Cardiac muscle cell (in vitro differentiated cells and primary cell): ENCODE measurements at regions not wholly inside any gene's neighbourhood (a gene's known extent, or its start where the extent isn't known, plus 50 kb on each side); places are given as distances from the start of the nearest gene placed in this dataset.

Experiments
- DNase-seq, 2 donors: peaks; one replicate each; pipeline versions ENCODE4 v3.0.0 to v3.0.0-alpha.2; 2010 to 2017; ENCODE audit warnings: low read depth in 1 of 2, low spot score in 1 of 2
- H3K27ac ChIP-seq: fragments of 200-600 bp; sonication (generic); 2 replicates; pipeline ENCODE4 v1.5.1; 2016
- H3K27me3 ChIP-seq: fragments of 200-600 bp; sonication (generic); 2 replicates; pipeline ENCODE4 v1.6.0; 2016; ENCODE audit warnings: control low read depth
- H3K36me3 ChIP-seq: fragments of 200-600 bp; sonication (generic); 2 replicates; pipeline ENCODE4 v1.5.1; 2016; ENCODE audit warnings: control low read depth
- H3K4me1 ChIP-seq: fragments of 200-600 bp; sonication (generic); 2 replicates; pipeline ENCODE4 v1.8.1; 2017; ENCODE audit warnings: low read depth, mild to moderate bottlenecking, mixed run types
- H3K4me3 ChIP-seq: fragments of 200-600 bp; sonication (generic); 2 replicates; pipeline ENCODE4 v1.5.1; 2016; ENCODE audit warnings: mild to moderate bottlenecking
- H3K9me3 ChIP-seq: fragments of 200-600 bp; sonication (generic); 2 replicates; pipeline ENCODE4 v1.5.1; 2017; ENCODE audit warnings: low read depth, mild to moderate bottlenecking, control low read depth
- TF ChIP-seq, protein P1 (sequence below): IDR thresholded peaks from 2 replicates; pipeline ENCODE4 v1.5.1; 2012; ENCODE audit warnings: low read depth, mild to moderate bottlenecking, low read length

DNA sequence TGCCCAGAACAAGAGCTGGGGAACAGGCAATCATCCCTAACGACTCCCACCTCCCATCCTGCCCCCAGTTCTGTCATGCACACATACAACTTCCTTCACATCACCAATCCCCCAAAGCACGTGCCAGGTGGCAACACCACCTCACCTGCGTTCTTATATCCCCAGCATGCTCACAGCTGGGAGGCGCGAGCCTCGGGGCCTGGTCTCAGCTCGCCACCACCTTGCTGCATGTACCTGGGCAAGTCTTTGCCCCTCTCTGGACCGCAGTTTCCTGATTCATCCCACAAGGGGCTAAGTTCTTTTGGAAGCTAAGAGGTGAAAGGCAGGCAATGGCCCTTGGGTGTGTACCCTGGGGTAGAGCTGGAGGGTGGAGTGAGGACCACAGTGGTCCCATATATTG, 119.2 kb upstream of the PJA1 start:
- Histone ChIP-seq H3K27me3 (no peaks in the 10 kb centered on the region), H3K4me1 (peaks cover 11% of the 10 kb centered on the region), H3K4me3 (no peak overlapping the region), H3K27ac (no peak overlapping the region), H3K36me3 (no peaks in the 10 kb centered on the region), H3K9me3 (no peaks in the 10 kb centered on the region)
- TF ChIP-seq, protein P1, sequence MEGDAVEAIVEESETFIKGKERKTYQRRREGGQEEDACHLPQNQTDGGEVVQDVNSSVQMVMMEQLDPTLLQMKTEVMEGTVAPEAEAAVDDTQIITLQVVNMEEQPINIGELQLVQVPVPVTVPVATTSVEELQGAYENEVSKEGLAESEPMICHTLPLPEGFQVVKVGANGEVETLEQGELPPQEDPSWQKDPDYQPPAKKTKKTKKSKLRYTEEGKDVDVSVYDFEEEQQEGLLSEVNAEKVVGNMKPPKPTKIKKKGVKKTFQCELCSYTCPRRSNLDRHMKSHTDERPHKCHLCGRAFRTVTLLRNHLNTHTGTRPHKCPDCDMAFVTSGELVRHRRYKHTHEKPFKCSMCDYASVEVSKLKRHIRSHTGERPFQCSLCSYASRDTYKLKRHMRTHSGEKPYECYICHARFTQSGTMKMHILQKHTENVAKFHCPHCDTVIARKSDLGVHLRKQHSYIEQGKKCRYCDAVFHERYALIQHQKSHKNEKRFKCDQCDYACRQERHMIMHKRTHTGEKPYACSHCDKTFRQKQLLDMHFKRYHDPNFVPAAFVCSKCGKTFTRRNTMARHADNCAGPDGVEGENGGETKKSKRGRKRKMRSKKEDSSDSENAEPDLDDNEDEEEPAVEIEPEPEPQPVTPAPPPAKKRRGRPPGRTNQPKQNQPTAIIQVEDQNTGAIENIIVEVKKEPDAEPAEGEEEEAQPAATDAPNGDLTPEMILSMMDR: no peak
- DNase-seq: no peak

DNA sequence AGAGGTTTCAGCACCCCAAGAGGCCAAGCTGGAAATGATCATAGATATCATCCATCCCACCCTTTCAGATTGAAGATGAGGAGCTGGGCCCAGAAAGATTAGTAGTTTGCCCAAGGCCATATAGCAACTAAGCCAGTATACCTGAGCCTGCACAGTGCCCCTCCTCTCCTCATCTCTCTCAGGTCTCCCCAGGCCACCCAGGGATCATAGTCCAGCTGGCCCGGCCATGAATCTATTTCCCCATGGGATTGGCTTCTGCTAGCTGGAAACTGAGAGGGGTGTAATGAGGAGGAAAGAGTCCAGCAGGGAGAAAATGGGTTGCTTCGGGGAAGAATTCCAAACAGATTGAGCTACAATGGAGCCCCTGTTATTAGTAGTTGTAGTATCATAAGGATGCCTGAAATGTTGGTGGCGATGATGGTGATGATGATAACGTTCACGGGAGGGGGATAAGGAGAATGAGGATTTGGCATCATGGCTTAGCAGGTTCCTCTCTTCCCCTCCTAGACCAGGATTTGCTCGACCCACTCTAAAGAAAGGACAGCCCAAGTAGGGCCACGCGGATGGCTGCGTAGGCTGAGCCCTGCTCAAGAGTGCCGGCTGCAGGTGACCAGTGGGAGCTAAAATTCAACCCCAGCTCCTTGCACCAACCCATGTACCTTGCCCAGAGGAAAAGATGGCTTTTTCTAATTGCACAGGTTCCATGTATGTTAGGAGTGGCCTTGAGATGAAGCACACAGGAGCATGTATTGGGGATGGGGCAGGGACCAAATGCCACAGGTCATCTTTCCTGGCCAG, 117.8 kb upstream of the PJA1 start:
- Histone ChIP-seq H3K27me3 (no peaks in the 10 kb centered on the region), H3K36me3 (no peaks in the 10 kb centered on the region), H3K4me3 (no peak overlapping the region), H3K4me1 (peaks cover 18% of the 10 kb centered on the region), H3K27ac (no peak overlapping the region), H3K9me3 (no peaks in the 10 kb centered on the region)
- TF ChIP-seq, protein P1: no peak
- no peak for DNase-seq

DNA sequence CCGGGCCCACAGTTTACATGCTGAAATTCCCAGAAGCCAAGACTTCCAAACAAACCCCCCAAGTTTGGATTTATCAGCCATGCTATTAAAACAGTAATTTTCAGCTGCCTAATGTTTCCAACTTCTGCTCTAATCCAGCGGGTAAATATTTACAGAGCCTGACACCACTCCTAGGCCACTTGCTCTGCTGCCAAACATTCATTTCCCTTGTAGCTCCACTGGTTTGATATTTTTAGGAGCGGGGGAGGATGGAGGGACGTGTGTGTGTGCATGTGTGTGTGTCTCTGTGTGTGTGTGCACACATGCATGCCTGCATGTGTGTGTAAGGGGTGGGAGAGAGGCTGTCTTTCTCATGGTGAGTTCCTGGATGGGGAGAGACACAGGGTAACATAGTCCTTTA, 115.7 kb upstream of the PJA1 start:
- TF ChIP-seq, protein P1: no peak
- DNase-seq: no peak
- Histone ChIP-seq H3K27me3 (no peaks in the 10 kb centered on the region), H3K9me3 (no peaks in the 10 kb centered on the region), H3K36me3 (no peaks in the 10 kb centered on the region), H3K4me3 (no peak overlapping the region), H3K4me1 (peaks cover 24% of the 10 kb centered on the region), H3K27ac (no peak overlapping the region)

DNA sequence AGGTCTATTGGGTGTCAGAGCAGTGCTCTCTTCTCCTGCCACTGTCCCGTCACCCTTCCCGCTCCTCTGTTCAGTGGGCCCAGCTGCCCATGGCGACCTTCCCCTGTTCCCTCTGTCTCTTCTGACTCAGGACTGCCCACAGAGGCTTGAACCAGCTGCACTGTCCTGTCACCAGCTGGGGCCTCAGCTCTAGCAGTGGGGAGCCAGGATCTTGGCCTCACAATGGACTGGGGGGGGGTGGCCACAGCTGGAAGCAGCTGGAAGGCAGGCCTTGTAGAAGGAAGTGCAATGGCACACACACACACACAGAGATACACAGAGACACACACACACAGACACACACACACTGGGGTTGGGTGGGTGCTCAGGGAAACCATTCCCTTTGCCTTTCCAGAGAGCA, 114.0 kb upstream of the PJA1 start:
- H3K27me3 ChIP-seq: no peaks in the 10 kb centered on the region
- TF ChIP-seq, protein P1: no peak

DNA sequence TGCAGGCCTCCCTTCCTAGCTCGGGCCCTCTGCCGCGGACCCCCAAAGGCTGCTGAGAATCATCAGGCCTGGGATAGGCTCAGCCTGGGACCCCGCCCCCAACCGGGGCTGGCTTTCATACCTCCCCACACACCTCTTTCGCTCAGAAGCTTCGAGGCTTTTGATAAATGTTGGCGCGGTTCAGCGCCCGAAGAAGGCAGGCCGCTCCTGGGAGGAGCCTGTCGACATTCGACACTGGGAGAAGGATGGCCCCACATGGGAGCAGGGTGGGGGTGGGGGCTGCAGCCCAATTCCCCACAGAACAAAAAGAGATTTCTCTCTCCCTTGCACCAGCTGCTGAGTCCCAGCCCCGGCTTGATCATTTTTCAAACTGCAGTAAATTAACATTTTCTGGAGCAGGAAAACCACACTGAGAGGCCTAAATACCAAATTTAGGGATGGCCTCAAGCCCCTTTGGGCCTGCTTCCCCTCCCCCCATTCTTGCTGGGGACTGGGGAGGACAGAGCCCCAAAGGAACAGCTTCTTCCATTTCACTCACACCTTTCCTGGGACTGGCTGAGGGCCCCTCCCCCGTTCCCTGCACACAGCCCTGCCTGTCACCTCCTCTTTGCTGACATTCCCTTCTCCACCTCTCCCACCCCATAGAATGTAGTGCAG, 112.9 kb upstream of the PJA1 start:
- peak in 1 of 2 donors; percentile 50 for DNase-seq
- Histone ChIP-seq H3K4me3 (no peak overlapping the region), H3K36me3 (no peaks in the 10 kb centered on the region), H3K27ac (peak overlapping the region; percentile 70), H3K27me3 (no peaks in the 10 kb centered on the region), H3K9me3 (no peaks in the 10 kb centered on the region), H3K4me1 (peaks cover 18% of the 10 kb centered on the region)
- TF ChIP-seq, protein P1: no peak

More for the DNA sequence above, 114.0 kb upstream of the PJA1 start:
- no peak overlapping the region for H3K4me3 ChIP-seq
- H3K27ac ChIP-seq: no peak overlapping the region
- no peak for DNase-seq
- peaks cover 18% of the 10 kb centered on the region for H3K4me1 ChIP-seq
- H3K36me3 ChIP-seq: no peaks in the 10 kb centered on the region
- H3K9me3 ChIP-seq: no peaks in the 10 kb centered on the region
